Uterus (tissue), 3 donors: ENCODE measurements at regions not wholly inside any gene's neighbourhood (a gene's known extent, or its start where the extent isn't known, plus 50 kb on each side); places are given as distances from the start of the nearest gene placed in this dataset.
"Not testable (repeated sequence)": the region's sequence is repeated elsewhere in the genome, so short reads cannot be mapped to it uniquely, and the experiment has no call there.

Experiments
- DNase-seq, 2 donors: peaks; one replicate each; pipeline ENCODE4 v3.0.0-alpha.2; 2019 to 2020
- H3K27ac ChIP-seq, 2 donors: fragments of 200-600 bp; sonication (generic); 1 replicate in 1 of 2; 2 replicates in 1 of 2; pipeline ENCODE4 v1.5.1; 2016 to 2018
- H3K27me3 ChIP-seq, 2 donors: fragments of 200-600 bp; sonication (generic); one replicate each; pipeline ENCODE4 v1.5.1; 2018 to 2019; ENCODE audit warnings: control low read depth in 1 of 2
- H3K36me3 ChIP-seq, 2 donors: fragments of 200-600 bp; sonication (generic); one replicate each; pipeline ENCODE4 v1.5.1; 2019; ENCODE audit warnings: control low read depth in 1 of 2
- H3K4me1 ChIP-seq, 2 donors: fragments of 200-600 bp; sonication (generic); one replicate each; pipeline ENCODE4 v1.5.1; 2018 to 2019; ENCODE audit warnings: control low read depth in 1 of 2
- H3K4me3 ChIP-seq, 2 donors: fragments of 200-600 bp; sonication (generic); 1 replicate in 1 of 2; 2 replicates in 1 of 2; pipeline ENCODE4 v1.5.1; 2018 to 2019; ENCODE audit warnings: mild to moderate bottlenecking in 1 of 2
- H3K9me3 ChIP-seq, 2 donors: fragments of 200-600 bp; sonication (generic); one replicate each; pipeline ENCODE4 v1.5.1; 2019; ENCODE audit warnings: control low read depth in 1 of 2
- CTCF ChIP-seq, 4 experiments: fragments of 200-600 bp in 2 of 4; fragments of 450-650 bp in 2 of 4; sonication (generic) in 2 of 4; IDR thresholded peaks; one replicate each; pipeline ENCODE4 v1.5.1; 2016 to 2019; ENCODE audit warnings: antibody characterized with exemption in 4 of 4, mild to moderate bottlenecking in 2 of 4, moderate library complexity in 1 of 4
- POLR2A ChIP-seq, 2 donors: fragments of 450-650 bp; IDR thresholded peaks; one replicate each; pipeline ENCODE4 v1.6.1; 2016; ENCODE audit warnings: antibody characterized with exemption in 2 of 2, mild to moderate bottlenecking in 1 of 2, moderate library complexity in 1 of 2
- intact Hi-C: fragments of 100-400 bp; cut with DNase I; formaldehyde crosslinking; loops from one replicate; pipeline ENCODE4 v1.15.1; 2023; ENCODE audit warnings: low total_unique reads
- donor health status: DM: yes; HTN: yes; CAD: no.

- intact Hi-C loops = no loop called here
- DNase-seq = no peak
- no peak overlapping the region for H3K4me3 ChIP-seq
- H3K27ac ChIP-seq = no peak overlapping the region
- H3K36me3 ChIP-seq = no peaks in the 10 kb centered on the region
- H3K27me3 ChIP-seq = no peaks in the 10 kb centered on the region
- no peak for TF ChIP-seq POLR2A (IDR thresholded peaks at IDR 0.05)
- TF ChIP-seq CTCF (IDR thresholded peaks at IDR 0.05) = no peak
- H3K4me1 ChIP-seq = no peaks in the 10 kb centered on the region
- no peaks in the 10 kb centered on the region for H3K9me3 ChIP-seq
These were observed 371.7 kb upstream of the CNTN6 start for GRCh38 chr3:721086-721485.

- no peak for DNase-seq
- H3K36me3 ChIP-seq = no peaks in the 10 kb centered on the region
- TF ChIP-seq POLR2A (IDR thresholded peaks at IDR 0.05) (no peak), CTCF (IDR thresholded peaks at IDR 0.05) (no peak)
- H3K9me3 ChIP-seq = no peaks in the 10 kb centered on the region
- no peak overlapping the region for H3K27ac ChIP-seq
- H3K4me3 ChIP-seq = no peak overlapping the region
- no peaks in the 10 kb centered on the region for H3K27me3 ChIP-seq
- H3K4me1 ChIP-seq = no peaks in the 10 kb centered on the region
- intact Hi-C loops = no loop called here
These were observed 360.4 kb upstream of the CNTN6 start for GRCh38 chr3:732326-732928.

- Histone ChIP-seq H3K27me3 (no peaks in the 10 kb centered on the region), H3K27ac (no peak overlapping the region), H3K4me1 (no peaks in the 10 kb centered on the region), H3K36me3 (no peaks in the 10 kb centered on the region), H3K9me3 (no peaks in the 10 kb centered on the region), H3K4me3 (no peak overlapping the region)
- intact Hi-C loops = no loop called here
- TF ChIP-seq POLR2A (IDR thresholded peaks at IDR 0.05) (no peak), CTCF (IDR thresholded peaks at IDR 0.05) (no peak)
- DNase-seq = no peak
These were observed 359.5 kb upstream of the CNTN6 start for GRCh38 chr3:733313-733712.

- no peak overlapping the region for H3K4me3 ChIP-seq
- DNase-seq = no peak
- H3K9me3 ChIP-seq = no peaks in the 10 kb centered on the region
- H3K4me1 ChIP-seq = no peaks in the 10 kb centered on the region
- no peaks in the 10 kb centered on the region for H3K27me3 ChIP-seq
- no peaks in the 10 kb centered on the region for H3K36me3 ChIP-seq
- intact Hi-C loops = no loop called here
- TF ChIP-seq CTCF (IDR thresholded peaks at IDR 0.05) = no peak
- no peak for TF ChIP-seq POLR2A (IDR thresholded peaks at IDR 0.05)
- H3K27ac ChIP-seq = no peak overlapping the region
These were observed 335.1 kb upstream of the CNTN6 start for GRCh38 chr3:757711-758110.

GRCh38 chr3:759106-759505 lies 333.7 kb upstream of the CNTN6 start:
- Histone ChIP-seq H3K27ac (no peak overlapping the region), H3K36me3 (no peaks in the 10 kb centered on the region), H3K4me1 (no peaks in the 10 kb centered on the region), H3K27me3 (no peaks in the 10 kb centered on the region), H3K9me3 (no peaks in the 10 kb centered on the region), H3K4me3 (no peak overlapping the region)
- intact Hi-C loops = no loop called here
- DNase-seq = no peak
- no peak for TF ChIP-seq CTCF (IDR thresholded peaks at IDR 0.05)

- H3K9me3 ChIP-seq, H3K4me1 ChIP-seq, DNase-seq, intact Hi-C loops, H3K27me3 ChIP-seq, H3K27ac ChIP-seq, H3K36me3 ChIP-seq, H3K4me3 ChIP-seq: not testable (repeated sequence)
These were observed 319.4 kb upstream of the CNTN6 start for GRCh38 chr3:773433-773832.
